GM12864 (cell line): ENCODE measurements at regions not wholly inside any gene's neighbourhood (a gene's known extent, or its start where the extent isn't known, plus 50 kb on each side); places are given as distances from the start of the nearest gene placed in this dataset.

Source experiments
- DNase-seq: peaks from one replicate; pipeline ENCODE4 v3.0.0-alpha.2; 2011; ENCODE audit warnings: low read depth
- H3K4me3 ChIP-seq: 2 replicates; pipeline ENCODE4 v1.5.1; 2011; ENCODE audit warnings: mild to moderate bottlenecking, low read depth, low read length, control low read depth
- TF ChIP-seq, protein P1 (sequence below): IDR thresholded peaks from 2 replicates; pipeline ENCODE4 v1.5.1; 2011; ENCODE audit warnings: low read depth, mild to moderate bottlenecking, moderate library complexity, low read length, control low read depth, inconsistent platforms; ENCODE audit errors: missing control alignments

DNA sequence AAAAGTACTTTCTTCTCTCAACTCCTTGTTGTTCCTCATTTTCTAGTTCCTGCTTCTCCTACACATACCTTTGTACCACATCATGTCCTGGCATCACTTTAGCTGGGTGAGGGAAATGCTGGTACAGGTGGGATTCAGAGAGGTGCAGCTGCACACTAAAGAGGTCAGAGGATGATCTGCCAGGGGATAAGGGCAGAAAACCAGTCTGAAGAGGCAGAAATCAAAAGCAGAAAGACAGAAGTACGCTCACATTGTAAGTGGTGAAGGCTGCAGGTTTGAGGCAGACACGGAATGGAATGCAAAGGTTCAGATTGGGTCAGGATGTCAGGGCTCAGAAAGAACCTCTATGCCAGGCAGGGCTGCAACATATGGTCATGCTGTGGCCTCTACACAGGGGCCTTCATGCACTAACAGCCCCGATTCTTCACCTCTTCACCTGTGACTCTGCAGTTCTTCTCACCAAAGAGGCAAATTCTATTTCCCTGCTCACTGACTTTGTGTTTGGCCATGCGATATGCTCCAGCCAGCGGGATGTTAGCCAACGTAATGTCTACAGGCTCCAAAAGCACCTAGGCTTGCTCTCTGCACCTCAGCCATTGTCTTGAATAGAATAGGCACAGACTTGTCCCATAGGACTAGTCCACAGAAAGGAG is 373.7 kb downstream of the NXPE2 start:
- no peak overlapping the region for H3K4me3 ChIP-seq
- DNase-seq: no peak
- TF ChIP-seq, protein P1, sequence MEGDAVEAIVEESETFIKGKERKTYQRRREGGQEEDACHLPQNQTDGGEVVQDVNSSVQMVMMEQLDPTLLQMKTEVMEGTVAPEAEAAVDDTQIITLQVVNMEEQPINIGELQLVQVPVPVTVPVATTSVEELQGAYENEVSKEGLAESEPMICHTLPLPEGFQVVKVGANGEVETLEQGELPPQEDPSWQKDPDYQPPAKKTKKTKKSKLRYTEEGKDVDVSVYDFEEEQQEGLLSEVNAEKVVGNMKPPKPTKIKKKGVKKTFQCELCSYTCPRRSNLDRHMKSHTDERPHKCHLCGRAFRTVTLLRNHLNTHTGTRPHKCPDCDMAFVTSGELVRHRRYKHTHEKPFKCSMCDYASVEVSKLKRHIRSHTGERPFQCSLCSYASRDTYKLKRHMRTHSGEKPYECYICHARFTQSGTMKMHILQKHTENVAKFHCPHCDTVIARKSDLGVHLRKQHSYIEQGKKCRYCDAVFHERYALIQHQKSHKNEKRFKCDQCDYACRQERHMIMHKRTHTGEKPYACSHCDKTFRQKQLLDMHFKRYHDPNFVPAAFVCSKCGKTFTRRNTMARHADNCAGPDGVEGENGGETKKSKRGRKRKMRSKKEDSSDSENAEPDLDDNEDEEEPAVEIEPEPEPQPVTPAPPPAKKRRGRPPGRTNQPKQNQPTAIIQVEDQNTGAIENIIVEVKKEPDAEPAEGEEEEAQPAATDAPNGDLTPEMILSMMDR: no peak

DNA sequence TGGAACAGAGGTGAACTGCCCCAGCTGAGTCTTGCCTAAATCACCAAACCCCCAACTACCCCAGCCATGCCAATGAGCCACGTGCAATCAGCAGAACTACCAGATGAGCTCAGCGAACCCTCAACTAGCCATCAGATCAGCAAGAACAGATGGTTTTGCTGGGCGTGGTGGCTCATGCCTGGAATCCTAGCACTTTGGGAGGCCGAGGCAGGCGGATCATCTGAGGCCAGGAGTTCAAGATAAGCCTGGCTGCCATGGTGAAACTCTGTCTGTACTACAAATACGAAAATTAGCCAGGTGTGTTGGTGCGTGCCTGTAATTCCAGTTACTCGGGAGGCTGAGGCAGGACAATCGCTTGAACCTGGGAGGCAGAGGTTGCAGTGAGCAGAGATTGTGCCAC is 374.3 kb downstream of the NXPE2 start:
- no peak overlapping the region for H3K4me3 ChIP-seq
- no peak for DNase-seq
- TF ChIP-seq, protein P1: no peak

DNA sequence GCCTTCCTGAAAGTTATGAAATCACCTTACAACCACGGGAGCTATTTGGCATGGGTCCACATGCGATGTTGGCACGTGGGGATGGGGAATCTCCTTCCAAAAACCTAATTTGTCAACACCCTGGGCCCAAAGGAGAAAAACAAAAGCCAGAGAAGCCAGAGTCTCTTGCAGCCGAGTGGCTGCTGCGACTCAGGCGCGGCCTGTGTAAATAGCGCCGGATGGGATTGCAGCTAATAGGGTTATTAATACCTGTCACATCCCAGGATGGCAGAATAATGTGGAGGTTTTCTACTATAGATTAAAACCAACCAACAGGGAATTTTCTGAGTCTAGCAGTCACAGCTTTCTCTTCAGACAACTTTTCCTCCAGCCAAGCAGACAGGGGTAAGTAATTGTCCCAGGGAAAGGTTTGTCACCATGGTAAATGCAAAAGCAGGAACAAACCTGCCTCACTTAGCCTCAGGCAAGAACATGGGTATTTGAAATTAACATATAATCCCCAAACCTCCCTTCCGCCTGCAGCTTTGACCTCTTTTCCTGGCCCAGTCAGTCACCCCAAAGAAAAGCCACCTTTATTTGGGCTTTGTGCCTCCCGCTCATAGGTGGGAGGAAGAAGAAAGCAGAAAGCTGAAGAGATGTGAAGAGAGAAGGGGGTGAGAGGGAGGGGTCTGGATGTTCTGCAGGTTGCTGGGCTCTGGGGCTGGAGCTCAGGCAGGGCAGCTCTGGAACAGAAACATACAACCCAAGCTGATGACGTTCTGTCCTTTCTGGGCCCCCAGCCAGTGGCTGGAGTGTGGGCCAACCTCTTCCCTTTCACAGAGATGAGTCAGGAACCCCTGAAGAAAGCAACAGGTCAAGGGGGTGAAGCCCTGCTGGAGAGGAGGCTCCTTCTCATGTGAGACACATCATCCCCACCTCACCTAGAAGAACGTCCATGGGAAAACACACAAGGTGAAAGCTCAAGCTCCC is 376.5 kb downstream of the NXPE2 start:
- DNase-seq: no peak
- no peak overlapping the region for H3K4me3 ChIP-seq
- TF ChIP-seq, protein P1: no peak

DNA sequence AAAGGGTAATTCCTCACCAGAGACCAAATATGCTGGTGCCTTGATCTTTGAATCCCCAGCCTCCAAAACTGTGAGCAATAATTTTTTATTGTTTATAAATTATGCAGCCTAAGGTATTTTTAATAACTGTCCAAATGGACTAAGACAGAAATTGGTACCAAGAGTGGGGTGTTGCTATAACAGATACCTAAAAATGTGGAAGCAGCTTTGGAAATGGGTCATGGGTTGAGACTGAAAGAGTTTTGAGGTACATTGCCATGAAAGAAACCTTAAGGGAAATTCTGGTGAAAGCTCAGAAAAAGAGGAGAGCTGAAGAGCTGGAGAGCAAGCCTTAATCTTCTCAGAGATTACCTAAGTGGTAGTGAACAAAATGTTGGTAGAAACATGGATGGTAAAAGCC is 378.2 kb downstream of the NXPE2 start:
- TF ChIP-seq, protein P1: no peak
- DNase-seq: no peak
- no peak overlapping the region for H3K4me3 ChIP-seq

DNA sequence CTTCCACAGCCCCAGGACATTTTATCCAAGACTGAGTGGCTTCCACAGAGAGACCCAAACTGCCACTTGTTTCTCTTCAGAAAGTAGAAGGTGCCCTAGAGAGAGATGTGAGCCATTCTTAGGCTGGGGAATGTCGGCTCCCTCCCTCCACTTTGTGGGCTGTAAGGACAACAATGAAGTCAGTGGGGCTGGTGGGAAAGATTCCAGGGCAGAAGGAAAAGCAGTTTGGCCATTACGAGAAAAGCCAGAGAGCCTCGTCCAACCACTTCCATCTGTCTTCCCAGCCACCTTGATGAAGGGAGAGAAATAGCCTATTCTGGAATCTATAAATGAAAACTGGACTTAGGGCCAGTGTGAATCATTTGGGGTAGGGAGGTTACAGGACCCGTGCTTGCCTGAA is 382.5 kb downstream of the NXPE2 start:
- DNase-seq: no peak

DNA sequence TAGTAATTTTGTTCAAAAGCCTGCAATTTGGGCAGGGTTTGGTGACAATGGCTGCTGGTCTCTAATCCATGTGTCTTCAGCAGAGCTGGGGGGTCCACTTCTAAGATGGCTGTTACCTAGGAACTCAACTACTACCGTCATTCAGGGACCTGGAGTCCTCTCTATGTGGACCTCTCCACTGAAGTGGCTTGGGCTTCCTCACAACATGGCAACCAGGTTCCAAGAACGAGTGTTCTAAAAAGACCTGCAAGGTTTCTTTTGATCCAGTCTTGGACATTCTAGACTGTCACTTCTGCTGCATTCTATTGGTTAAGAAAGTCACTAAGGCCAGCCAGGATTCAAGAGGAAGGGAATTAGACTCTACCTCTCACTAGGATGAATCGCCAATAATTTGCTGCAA is 387.0 kb downstream of the NXPE2 start:
- no peak for DNase-seq
- H3K4me3 ChIP-seq: no peak overlapping the region
- TF ChIP-seq, protein P1: no peak

More for the DNA sequence above, 382.5 kb downstream of the NXPE2 start:
- no peak overlapping the region for H3K4me3 ChIP-seq
- TF ChIP-seq, protein P1: no peak
